ENCODE measurements at regions not wholly inside any gene's neighbourhood (a gene's known extent, or its start where the extent isn't known, plus 50 kb on each side); places are given as distances from the start of the nearest gene placed in this dataset.

DNA sequence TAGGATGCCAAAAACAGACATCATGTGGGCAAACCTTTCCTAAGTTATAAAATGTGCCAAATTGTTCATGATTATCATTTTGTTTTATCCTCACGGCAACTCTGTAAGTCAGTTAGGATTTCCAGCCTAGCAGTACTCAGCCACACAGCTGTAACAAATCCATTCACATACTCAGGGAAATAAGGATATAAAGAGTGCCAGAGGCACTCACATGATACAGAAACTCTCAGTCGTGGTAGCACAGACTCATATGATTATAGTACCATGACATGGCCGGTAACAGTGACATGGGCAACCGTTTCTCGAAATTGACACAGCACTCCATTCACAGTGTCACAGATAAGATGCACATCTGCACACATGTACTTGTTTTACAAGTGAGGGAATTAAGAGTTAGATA, 344.2 kb downstream of the LRIG3 start:
- TF ChIP-seq, protein P1, sequence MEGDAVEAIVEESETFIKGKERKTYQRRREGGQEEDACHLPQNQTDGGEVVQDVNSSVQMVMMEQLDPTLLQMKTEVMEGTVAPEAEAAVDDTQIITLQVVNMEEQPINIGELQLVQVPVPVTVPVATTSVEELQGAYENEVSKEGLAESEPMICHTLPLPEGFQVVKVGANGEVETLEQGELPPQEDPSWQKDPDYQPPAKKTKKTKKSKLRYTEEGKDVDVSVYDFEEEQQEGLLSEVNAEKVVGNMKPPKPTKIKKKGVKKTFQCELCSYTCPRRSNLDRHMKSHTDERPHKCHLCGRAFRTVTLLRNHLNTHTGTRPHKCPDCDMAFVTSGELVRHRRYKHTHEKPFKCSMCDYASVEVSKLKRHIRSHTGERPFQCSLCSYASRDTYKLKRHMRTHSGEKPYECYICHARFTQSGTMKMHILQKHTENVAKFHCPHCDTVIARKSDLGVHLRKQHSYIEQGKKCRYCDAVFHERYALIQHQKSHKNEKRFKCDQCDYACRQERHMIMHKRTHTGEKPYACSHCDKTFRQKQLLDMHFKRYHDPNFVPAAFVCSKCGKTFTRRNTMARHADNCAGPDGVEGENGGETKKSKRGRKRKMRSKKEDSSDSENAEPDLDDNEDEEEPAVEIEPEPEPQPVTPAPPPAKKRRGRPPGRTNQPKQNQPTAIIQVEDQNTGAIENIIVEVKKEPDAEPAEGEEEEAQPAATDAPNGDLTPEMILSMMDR (IDR thresholded peaks at IDR 0.05; ENCODE audit: low read depth, low read length, missing input control), result no peak
- no peak for TF ChIP-seq RAD21 (IDR thresholded peaks at IDR 0.05)
- TF ChIP-seq, protein P2, sequence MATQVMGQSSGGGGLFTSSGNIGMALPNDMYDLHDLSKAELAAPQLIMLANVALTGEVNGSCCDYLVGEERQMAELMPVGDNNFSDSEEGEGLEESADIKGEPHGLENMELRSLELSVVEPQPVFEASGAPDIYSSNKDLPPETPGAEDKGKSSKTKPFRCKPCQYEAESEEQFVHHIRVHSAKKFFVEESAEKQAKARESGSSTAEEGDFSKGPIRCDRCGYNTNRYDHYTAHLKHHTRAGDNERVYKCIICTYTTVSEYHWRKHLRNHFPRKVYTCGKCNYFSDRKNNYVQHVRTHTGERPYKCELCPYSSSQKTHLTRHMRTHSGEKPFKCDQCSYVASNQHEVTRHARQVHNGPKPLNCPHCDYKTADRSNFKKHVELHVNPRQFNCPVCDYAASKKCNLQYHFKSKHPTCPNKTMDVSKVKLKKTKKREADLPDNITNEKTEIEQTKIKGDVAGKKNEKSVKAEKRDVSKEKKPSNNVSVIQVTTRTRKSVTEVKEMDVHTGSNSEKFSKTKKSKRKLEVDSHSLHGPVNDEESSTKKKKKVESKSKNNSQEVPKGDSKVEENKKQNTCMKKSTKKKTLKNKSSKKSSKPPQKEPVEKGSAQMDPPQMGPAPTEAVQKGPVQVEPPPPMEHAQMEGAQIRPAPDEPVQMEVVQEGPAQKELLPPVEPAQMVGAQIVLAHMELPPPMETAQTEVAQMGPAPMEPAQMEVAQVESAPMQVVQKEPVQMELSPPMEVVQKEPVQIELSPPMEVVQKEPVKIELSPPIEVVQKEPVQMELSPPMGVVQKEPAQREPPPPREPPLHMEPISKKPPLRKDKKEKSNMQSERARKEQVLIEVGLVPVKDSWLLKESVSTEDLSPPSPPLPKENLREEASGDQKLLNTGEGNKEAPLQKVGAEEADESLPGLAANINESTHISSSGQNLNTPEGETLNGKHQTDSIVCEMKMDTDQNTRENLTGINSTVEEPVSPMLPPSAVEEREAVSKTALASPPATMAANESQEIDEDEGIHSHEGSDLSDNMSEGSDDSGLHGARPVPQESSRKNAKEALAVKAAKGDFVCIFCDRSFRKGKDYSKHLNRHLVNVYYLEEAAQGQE (IDR thresholded peaks at IDR 0.05), result no peak
- no peak for TF ChIP-seq TAF1 (conservative IDR thresholded peaks at IDR 0.05)
- no peak for TF ChIP-seq SP1 (IDR thresholded peaks at IDR 0.05)
- TF ChIP-seq, protein P3, sequence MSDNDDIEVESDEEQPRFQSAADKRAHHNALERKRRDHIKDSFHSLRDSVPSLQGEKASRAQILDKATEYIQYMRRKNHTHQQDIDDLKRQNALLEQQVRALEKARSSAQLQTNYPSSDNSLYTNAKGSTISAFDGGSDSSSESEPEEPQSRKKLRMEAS (IDR thresholded peaks at IDR 0.05), result no peak
- no peak for TF ChIP-seq HNF4A (conservative IDR thresholded peaks at IDR 0.05)
- TF ChIP-seq GABPA (IDR thresholded peaks at IDR 0.05 in 1 of 2, conservative IDR thresholded peaks at IDR 0.05 in 1 of 2), result no peak
- no peak for TF ChIP-seq YY1 (IDR thresholded peaks at IDR 0.05)

Measured in liver (tissue), 3 donors.